ENCODE measurements at regions not wholly inside any gene's neighbourhood (a gene's known extent, or its start where the extent isn't known, plus 50 kb on each side); places are given as distances from the start of the nearest gene placed in this dataset.

DNA sequence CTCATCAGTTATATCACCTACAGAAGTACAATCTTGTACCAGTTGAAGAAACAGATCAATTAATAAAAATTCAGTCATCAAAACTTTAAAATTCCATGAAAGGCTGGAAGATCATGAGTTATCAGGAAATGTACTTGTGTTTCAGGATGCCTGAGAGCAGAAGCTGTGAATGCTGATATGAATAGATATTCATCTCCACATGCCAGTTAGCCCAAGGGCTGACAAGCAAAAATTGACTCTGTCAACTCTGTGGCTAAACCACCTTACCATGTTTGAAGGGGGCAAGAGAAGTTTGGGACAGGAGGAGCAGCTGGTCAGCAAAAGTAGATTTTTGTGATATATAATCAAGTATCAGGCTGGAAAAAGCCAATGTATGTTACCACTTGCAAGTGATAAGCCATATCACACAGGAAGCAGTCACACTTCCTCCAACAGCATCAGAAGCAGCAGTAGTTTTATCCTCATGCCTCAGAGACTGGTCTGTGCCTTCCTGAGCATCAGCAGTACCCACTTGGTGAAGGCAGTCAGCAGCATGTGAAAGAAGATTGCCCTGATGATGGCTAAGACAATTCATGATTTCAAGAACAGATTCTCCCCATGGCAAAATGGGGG, 328.2 kb upstream of the CNTNAP5 start:
- TF ChIP-seq SOX15 (CRISPR knock-in tag; IDR thresholded peaks at IDR 0.05) (no peak), NR1H2 (CRISPR knock-in tag; IDR thresholded peaks at IDR 0.05) (no peak), CREM (CRISPR knock-in tag; IDR thresholded peaks at IDR 0.05) (no peak), RELA (CRISPR knock-in tag; IDR thresholded peaks at IDR 0.05; ENCODE audit: borderline replicate concordance) (no peak), ATF1 (CRISPR knock-in tag; IDR thresholded peaks at IDR 0.05) (no peak), JUN (CRISPR knock-in tag; IDR thresholded peaks at IDR 0.05) (no peak), IRF2 (CRISPR knock-in tag; IDR thresholded peaks at IDR 0.05; ENCODE audit: borderline replicate concordance, low read depth) (no peak), SP1 (CRISPR knock-in tag; conservative IDR thresholded peaks at IDR 0.05) (no peak)
- TF ChIP-seq, protein P1, sequence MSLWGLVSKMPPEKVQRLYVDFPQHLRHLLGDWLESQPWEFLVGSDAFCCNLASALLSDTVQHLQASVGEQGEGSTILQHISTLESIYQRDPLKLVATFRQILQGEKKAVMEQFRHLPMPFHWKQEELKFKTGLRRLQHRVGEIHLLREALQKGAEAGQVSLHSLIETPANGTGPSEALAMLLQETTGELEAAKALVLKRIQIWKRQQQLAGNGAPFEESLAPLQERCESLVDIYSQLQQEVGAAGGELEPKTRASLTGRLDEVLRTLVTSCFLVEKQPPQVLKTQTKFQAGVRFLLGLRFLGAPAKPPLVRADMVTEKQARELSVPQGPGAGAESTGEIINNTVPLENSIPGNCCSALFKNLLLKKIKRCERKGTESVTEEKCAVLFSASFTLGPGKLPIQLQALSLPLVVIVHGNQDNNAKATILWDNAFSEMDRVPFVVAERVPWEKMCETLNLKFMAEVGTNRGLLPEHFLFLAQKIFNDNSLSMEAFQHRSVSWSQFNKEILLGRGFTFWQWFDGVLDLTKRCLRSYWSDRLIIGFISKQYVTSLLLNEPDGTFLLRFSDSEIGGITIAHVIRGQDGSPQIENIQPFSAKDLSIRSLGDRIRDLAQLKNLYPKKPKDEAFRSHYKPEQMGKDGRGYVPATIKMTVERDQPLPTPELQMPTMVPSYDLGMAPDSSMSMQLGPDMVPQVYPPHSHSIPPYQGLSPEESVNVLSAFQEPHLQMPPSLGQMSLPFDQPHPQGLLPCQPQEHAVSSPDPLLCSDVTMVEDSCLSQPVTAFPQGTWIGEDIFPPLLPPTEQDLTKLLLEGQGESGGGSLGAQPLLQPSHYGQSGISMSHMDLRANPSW (CRISPR knock-in tag; conservative IDR thresholded peaks at IDR 0.05; ENCODE audit: low read depth), result no peak
- TF ChIP-seq, protein P2, sequence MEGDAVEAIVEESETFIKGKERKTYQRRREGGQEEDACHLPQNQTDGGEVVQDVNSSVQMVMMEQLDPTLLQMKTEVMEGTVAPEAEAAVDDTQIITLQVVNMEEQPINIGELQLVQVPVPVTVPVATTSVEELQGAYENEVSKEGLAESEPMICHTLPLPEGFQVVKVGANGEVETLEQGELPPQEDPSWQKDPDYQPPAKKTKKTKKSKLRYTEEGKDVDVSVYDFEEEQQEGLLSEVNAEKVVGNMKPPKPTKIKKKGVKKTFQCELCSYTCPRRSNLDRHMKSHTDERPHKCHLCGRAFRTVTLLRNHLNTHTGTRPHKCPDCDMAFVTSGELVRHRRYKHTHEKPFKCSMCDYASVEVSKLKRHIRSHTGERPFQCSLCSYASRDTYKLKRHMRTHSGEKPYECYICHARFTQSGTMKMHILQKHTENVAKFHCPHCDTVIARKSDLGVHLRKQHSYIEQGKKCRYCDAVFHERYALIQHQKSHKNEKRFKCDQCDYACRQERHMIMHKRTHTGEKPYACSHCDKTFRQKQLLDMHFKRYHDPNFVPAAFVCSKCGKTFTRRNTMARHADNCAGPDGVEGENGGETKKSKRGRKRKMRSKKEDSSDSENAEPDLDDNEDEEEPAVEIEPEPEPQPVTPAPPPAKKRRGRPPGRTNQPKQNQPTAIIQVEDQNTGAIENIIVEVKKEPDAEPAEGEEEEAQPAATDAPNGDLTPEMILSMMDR (IDR thresholded peaks at IDR 0.05), result no peak
- TF ChIP-seq, protein P3, sequence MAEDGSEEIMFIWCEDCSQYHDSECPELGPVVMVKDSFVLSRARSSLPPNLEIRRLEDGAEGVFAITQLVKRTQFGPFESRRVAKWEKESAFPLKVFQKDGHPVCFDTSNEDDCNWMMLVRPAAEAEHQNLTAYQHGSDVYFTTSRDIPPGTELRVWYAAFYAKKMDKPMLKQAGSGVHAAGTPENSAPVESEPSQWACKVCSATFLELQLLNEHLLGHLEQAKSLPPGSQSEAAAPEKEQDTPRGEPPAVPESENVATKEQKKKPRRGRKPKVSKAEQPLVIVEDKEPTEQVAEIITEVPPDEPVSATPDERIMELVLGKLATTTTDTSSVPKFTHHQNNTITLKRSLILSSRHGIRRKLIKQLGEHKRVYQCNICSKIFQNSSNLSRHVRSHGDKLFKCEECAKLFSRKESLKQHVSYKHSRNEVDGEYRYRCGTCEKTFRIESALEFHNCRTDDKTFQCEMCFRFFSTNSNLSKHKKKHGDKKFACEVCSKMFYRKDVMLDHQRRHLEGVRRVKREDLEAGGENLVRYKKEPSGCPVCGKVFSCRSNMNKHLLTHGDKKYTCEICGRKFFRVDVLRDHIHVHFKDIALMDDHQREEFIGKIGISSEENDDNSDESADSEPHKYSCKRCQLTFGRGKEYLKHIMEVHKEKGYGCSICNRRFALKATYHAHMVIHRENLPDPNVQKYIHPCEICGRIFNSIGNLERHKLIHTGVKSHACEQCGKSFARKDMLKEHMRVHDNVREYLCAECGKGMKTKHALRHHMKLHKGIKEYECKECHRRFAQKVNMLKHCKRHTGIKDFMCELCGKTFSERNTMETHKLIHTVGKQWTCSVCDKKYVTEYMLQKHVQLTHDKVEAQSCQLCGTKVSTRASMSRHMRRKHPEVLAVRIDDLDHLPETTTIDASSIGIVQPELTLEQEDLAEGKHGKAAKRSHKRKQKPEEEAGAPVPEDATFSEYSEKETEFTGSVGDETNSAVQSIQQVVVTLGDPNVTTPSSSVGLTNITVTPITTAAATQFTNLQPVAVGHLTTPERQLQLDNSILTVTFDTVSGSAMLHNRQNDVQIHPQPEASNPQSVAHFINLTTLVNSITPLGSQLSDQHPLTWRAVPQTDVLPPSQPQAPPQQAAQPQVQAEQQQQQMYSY (CRISPR knock-in tag; IDR thresholded peaks at IDR 0.05), result no peak
- TF ChIP-seq, protein P4, sequence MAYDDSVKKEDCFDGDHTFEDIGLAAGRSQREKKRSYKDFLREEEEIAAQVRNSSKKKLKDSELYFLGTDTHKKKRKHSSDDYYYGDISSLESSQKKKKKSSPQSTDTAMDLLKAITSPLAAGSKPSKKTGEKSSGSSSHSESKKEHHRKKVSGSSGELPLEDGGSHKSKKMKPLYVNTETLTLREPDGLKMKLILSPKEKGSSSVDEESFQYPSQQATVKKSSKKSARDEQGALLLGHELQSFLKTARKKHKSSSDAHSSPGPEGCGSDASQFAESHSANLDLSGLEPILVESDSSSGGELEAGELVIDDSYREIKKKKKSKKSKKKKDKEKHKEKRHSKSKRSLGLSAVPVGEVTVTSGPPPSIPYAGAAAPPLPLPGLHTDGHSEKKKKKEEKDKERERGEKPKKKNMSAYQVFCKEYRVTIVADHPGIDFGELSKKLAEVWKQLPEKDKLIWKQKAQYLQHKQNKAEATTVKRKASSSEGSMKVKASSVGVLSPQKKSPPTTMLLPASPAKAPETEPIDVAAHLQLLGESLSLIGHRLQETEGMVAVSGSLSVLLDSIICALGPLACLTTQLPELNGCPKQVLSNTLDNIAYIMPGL (CRISPR knock-in tag; IDR thresholded peaks at IDR 0.05), result no peak
- TF ChIP-seq, protein P5, sequence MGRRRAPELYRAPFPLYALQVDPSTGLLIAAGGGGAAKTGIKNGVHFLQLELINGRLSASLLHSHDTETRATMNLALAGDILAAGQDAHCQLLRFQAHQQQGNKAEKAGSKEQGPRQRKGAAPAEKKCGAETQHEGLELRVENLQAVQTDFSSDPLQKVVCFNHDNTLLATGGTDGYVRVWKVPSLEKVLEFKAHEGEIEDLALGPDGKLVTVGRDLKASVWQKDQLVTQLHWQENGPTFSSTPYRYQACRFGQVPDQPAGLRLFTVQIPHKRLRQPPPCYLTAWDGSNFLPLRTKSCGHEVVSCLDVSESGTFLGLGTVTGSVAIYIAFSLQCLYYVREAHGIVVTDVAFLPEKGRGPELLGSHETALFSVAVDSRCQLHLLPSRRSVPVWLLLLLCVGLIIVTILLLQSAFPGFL (CRISPR knock-in tag; IDR thresholded peaks at IDR 0.05; ENCODE audit: borderline replicate concordance), result no peak

Measured in WTC11 (cell line).